ENCODE measurements at regions not wholly inside any gene's neighbourhood (a gene's known extent, or its start where the extent isn't known, plus 50 kb on each side); places are given as distances from the start of the nearest gene placed in this dataset.

GRCh38 chr16:64159976-64160375, 961.9 kb downstream of the CDH11 start:
- no peak for TF ChIP-seq EZH2 (IDR thresholded peaks at IDR 0.05; ENCODE audit: borderline replicate concordance, insufficient read depth, low read length, poor library complexity, severe bottlenecking)
- TF ChIP-seq POLR2AphosphoS5 (IDR thresholded peaks at IDR 0.05) = no peak
- TF ChIP-seq, protein P1, sequence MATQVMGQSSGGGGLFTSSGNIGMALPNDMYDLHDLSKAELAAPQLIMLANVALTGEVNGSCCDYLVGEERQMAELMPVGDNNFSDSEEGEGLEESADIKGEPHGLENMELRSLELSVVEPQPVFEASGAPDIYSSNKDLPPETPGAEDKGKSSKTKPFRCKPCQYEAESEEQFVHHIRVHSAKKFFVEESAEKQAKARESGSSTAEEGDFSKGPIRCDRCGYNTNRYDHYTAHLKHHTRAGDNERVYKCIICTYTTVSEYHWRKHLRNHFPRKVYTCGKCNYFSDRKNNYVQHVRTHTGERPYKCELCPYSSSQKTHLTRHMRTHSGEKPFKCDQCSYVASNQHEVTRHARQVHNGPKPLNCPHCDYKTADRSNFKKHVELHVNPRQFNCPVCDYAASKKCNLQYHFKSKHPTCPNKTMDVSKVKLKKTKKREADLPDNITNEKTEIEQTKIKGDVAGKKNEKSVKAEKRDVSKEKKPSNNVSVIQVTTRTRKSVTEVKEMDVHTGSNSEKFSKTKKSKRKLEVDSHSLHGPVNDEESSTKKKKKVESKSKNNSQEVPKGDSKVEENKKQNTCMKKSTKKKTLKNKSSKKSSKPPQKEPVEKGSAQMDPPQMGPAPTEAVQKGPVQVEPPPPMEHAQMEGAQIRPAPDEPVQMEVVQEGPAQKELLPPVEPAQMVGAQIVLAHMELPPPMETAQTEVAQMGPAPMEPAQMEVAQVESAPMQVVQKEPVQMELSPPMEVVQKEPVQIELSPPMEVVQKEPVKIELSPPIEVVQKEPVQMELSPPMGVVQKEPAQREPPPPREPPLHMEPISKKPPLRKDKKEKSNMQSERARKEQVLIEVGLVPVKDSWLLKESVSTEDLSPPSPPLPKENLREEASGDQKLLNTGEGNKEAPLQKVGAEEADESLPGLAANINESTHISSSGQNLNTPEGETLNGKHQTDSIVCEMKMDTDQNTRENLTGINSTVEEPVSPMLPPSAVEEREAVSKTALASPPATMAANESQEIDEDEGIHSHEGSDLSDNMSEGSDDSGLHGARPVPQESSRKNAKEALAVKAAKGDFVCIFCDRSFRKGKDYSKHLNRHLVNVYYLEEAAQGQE (IDR thresholded peaks at IDR 0.05; ENCODE audit: borderline replicate concordance) = no peak
- no peak for TF ChIP-seq RAD21 (conservative IDR thresholded peaks at IDR 0.05)
- TF ChIP-seq MXI1 (conservative IDR thresholded peaks at IDR 0.05; ENCODE audit: poor library complexity, severe bottlenecking) = no peak
- TF ChIP-seq TAF1 (IDR thresholded peaks at IDR 0.05; ENCODE audit: low read depth) = no peak
- TF ChIP-seq SMC3 (conservative IDR thresholded peaks at IDR 0.05; ENCODE audit: poor library complexity) = no peak
- TF ChIP-seq, protein P2, sequence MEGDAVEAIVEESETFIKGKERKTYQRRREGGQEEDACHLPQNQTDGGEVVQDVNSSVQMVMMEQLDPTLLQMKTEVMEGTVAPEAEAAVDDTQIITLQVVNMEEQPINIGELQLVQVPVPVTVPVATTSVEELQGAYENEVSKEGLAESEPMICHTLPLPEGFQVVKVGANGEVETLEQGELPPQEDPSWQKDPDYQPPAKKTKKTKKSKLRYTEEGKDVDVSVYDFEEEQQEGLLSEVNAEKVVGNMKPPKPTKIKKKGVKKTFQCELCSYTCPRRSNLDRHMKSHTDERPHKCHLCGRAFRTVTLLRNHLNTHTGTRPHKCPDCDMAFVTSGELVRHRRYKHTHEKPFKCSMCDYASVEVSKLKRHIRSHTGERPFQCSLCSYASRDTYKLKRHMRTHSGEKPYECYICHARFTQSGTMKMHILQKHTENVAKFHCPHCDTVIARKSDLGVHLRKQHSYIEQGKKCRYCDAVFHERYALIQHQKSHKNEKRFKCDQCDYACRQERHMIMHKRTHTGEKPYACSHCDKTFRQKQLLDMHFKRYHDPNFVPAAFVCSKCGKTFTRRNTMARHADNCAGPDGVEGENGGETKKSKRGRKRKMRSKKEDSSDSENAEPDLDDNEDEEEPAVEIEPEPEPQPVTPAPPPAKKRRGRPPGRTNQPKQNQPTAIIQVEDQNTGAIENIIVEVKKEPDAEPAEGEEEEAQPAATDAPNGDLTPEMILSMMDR (IDR thresholded peaks at IDR 0.05; ENCODE audit: poor library complexity, severe bottlenecking) = no peak
- TF ChIP-seq EP300 (conservative IDR thresholded peaks at IDR 0.05; ENCODE audit: poor library complexity, severe bottlenecking) = no peak
- no peaks in the 10 kb centered on the region for H3K79me2 ChIP-seq (replicated peaks; ENCODE audit: insufficient read depth, low read length)

DNA sequence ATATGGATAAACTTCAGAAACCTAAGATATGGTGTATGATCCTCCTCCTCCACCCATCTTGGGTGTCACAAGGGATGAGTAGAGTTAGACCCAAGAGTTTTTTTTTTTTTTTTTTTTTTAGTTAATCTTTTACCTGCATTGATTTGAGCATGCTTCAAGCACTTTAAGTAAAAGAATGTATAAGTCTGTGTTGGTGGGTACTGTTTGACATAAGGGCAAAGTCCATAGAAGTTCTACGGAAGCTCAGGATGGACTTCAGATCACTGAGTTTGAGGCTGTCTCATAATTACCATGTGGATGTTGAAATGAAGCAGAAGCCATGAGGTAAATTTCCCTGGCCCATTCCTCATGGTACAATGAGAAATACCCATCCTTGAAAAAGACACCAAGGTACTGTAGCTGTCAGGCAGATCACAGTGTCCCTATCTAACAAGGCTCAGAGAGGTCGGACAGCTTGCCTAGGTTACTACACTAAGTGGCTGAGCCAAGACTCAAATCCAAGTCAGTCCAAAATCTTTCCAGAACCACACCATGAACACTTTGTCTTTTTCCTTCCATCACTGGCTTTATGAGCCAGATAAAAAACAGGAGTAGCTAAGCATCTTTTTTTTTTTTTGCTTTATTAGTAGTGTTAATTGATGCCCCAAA, 962.8 kb downstream of the CDH11 start:
- H3K27me3 ChIP-seq (ENCODE audit: insufficient read depth, low read depth, low read length) = no peaks in the 10 kb centered on the region
- H3K4me2 ChIP-seq (ENCODE audit: low read length) = no peak overlapping the region
- no peak for TF ChIP-seq EP300 (conservative IDR thresholded peaks at IDR 0.05; ENCODE audit: poor library complexity, severe bottlenecking)
- TF ChIP-seq POLR2AphosphoS5 (IDR thresholded peaks at IDR 0.05) = no peak
- TF ChIP-seq SMC3 (conservative IDR thresholded peaks at IDR 0.05; ENCODE audit: poor library complexity) = no peak
- TF ChIP-seq MXI1 (conservative IDR thresholded peaks at IDR 0.05; ENCODE audit: poor library complexity, severe bottlenecking) = no peak
- TF ChIP-seq TAF1 (IDR thresholded peaks at IDR 0.05; ENCODE audit: low read depth) = no peak
- TF ChIP-seq, protein P1 (IDR thresholded peaks at IDR 0.05; ENCODE audit: borderline replicate concordance) = no peak
- TF ChIP-seq, protein P2 (IDR thresholded peaks at IDR 0.05; ENCODE audit: poor library complexity, severe bottlenecking) = no peak
- no peak for TF ChIP-seq EZH2 (IDR thresholded peaks at IDR 0.05; ENCODE audit: borderline replicate concordance, insufficient read depth, low read length, poor library complexity, severe bottlenecking)
- TF ChIP-seq RAD21 (conservative IDR thresholded peaks at IDR 0.05) = no peak

More at GRCh38 chr16:64159976-64160375, 961.9 kb downstream of the CDH11 start:
- Histone ChIP-seq H3F3A (ENCODE audit: insufficient read depth, low read length, poor library complexity, severe bottlenecking) (no peaks in the 10 kb centered on the region), H3K9me3 (ENCODE audit: low read length) (no peaks in the 10 kb centered on the region), H3K9me2 (ENCODE audit: insufficient read depth, low read length) (no peaks in the 10 kb centered on the region), H3K36me3 (ENCODE audit: insufficient read depth, low read length) (no peaks in the 10 kb centered on the region), H2AFZ (ENCODE audit: low read depth, low read length) (no peak overlapping the region), H4K20me1 (ENCODE audit: insufficient read depth) (no peaks in the 10 kb centered on the region), H3K27ac (ENCODE audit: low read length) (no peak overlapping the region), H3K27me3 (ENCODE audit: insufficient read depth, low read depth, low read length) (no peaks in the 10 kb centered on the region), H3K4me2 (ENCODE audit: low read length) (no peak overlapping the region), H3K4me3 (ENCODE audit: low read length) (no peak overlapping the region), H3K9ac (ENCODE audit: low read length) (no peak overlapping the region)

More for the DNA sequence above, 962.8 kb downstream of the CDH11 start:
- Histone ChIP-seq H2AFZ (ENCODE audit: low read depth, low read length) (no peak overlapping the region), H3K4me3 (ENCODE audit: low read length) (no peak overlapping the region), H4K20me1 (ENCODE audit: insufficient read depth) (no peaks in the 10 kb centered on the region), H3F3A (ENCODE audit: insufficient read depth, low read length, poor library complexity, severe bottlenecking) (no peaks in the 10 kb centered on the region), H3K9me3 (ENCODE audit: low read length) (no peaks in the 10 kb centered on the region), H3K36me3 (ENCODE audit: insufficient read depth, low read length) (no peaks in the 10 kb centered on the region), H3K27ac (ENCODE audit: low read length) (no peak overlapping the region), H3K79me2 (replicated peaks; ENCODE audit: insufficient read depth, low read length) (no peaks in the 10 kb centered on the region), H3K9ac (ENCODE audit: low read length) (no peak overlapping the region), H3K9me2 (ENCODE audit: insufficient read depth, low read length) (no peaks in the 10 kb centered on the region)
